ENCODE measurements at regions not wholly inside any gene's neighbourhood (a gene's known extent, or its start where the extent isn't known, plus 50 kb on each side); places are given as distances from the start of the nearest gene placed in this dataset.

DNA sequence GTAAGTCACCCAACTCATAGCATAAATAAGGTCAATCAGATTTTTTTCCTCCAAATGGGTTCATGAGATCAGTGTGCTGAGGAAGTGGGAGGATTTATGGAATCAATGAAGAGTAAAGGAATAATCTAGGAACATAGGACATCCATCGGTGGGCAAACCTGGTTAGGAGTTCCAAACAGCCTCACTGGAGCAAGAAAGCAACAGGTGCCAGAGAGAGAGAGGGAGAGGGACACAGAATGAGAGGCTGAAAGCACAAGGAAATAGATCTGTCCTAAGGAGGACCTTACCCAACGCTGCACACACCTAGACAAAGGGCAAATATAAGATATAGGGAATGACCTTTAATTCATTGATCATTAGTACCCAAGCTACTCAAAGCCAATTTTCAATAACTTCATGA is 119.5 kb upstream of the ANKRD1 start:
- DNase-seq = no peak

DNA sequence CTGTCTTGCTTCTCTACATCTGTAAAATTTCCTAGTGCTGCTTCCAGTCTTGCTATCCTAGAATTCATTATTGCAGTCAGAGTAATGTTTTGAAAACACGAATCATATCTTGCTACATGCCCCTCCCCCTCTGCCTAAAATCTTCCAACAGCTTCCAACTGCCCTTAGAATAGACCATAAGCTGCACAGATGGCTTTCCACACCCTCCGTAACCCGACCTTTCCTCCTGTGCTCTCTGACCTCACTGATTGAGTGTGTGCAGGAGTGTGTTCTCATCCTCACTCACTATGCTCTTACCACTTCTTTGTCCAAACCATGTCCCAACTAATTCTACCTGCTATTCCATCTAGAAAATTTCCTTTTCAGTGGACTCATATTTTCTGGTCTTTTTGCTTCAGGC is 121.2 kb upstream of the ANKRD1 start:
- no peak for DNase-seq

DNA sequence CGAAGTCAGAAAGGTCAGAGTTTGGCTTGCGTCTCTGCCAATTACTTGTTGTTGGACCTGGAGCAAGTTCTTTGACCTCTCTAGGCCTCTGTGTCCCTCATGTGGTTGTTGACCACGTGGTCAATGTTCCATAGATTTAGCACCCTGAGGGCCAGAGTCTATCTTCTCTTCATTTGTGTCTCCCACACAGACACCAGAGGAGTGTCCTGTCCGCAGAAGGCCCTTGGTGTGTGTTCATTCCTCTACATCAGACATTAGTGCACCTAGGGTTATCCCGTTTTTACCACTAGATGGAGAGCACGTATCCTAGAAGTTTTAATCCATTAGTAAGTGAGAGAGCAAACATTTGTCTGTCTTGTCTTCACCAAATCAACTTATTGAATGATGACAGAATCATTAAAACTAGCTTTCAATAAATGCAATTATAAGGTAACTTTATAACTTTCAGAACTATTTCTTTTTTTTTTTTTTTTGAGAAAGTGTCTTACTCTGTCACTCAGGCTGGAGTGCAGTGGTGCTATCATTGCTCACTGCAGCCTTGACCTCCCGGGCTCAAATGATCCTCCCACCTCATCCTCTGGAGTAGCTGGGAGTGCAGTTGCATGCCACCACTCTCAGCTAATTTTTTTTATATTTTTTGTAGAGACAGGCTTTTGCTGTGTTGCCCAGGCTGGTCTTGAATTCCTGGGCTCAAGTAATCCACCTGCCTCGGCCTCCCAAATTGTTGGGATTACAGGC is 122.5 kb upstream of the ANKRD1 start:
- DNase-seq = peak; percentile 53

DNA sequence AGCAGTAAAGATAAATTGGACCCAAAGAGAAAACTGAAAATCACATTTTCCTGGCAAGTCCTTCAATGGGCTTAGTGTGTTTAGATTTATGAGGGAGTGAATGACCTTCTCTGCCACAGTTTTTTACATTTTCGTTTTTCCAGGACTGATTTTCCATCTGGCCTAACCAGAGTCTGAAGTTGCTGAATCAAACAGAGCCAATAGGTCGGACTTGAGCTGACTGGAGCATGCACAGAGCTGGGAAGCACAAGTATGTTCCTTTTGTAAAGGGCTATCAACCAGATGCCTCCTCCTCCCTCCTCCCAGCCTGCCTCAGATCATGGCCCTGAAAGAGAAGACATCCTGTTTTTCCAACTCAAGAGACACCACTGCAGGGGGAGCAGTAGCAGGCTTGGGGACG is 126.0 kb upstream of the ANKRD1 start:
- no peak for DNase-seq

DNA sequence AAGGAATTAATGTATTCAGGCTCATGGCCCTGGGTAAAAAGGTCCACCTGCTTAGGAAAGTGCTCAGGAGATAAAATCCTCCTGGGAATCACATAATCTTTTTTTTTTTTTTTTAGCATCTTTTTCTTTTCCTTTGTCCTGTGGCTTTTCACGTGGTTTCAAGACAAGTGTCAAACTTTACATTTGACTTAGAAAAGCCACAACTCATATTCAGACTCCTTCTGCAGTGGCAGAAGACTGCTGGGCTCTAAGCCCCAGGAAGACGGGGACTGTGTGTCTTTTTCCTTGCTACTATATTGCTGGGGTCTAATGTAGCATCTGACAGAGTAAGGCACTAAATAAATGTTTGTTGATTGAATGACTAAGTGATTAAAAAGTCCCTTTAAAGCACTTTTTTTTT is 127.5 kb upstream of the ANKRD1 start:
- DNase-seq = no peak

DNA sequence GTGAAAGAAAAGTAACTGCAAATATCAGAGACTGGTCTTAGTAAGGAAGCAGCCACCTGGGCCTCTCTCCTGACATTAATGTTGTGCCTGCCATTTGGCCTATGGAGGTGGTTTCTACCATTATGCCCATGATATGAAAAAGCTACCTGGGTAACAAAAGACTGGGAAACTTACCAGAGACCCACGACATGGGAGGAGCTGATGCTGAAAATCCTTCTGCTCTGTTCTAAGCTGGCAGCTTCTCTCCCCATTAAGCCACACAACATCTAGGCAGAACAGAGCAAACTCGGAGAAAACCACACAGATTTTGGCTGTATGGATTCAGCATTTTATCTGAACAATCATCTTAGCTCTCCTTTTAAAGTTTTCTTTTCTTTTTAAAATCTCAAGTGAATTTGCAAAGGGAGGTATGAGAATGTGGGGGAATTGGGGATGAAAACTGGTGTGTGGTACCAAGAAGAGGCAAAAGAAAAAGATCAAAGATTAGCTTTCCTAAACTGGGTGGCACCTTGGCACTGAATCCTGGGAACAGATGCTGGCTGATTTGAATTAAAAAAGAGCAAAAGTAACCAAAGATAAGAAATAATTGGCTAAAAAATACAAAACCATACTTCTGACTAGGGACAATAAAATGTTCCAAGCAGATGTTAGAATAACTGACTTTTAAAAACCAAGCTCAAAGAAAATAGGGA is 128.6 kb upstream of the ANKRD1 start:
- no peak for DNase-seq

DNA sequence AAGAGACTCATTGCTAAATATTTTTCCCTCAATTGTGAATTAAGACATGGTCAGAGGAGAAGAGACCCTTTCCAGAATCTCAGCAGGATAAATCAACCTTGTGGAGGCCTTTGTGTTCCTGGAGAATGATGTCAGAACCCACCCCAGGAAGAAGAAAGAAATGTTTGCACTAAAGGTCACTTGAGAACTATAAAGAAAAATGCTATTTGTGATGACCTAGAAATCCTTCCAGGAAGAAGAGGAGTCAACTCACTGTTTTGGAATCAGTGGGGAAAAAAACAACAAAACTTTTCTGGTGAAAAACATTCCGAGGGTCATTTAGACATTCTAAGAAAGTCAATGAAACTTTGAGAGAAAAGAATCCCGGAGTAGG is 129.1 kb upstream of the ANKRD1 start:
- DNase-seq = no peak

DNA sequence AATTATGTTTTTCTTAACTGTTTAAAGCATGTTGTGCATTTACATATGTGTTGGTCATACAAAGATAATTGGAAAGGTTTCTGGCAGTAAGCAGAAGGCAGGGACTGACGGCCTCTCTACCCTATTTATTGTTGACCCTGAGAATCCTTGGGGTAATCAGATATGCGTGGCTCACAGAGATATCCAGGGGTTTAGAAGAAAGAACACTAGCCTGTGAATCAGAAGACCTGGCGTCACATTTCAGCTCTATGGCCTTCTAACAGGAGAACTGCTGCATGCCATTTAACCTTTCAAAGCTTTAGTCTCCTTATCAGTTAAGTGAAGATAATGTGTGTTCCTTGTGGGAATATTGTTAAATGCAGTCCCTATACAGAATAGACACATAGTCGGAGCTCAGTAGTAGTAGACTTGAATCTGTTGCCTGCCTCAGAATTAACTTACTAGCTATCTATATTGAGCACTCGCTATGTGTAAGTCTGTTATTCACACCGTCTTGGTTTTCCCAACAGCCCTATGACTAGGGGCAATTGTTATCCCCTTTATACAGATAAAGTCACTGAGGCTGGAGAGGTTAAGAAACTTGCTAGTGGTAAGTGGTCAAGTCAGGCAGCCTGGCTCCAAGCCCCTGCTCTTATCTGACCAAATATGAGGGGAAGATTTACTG is 129.6 kb upstream of the ANKRD1 start:
- no peak for DNase-seq

DNA sequence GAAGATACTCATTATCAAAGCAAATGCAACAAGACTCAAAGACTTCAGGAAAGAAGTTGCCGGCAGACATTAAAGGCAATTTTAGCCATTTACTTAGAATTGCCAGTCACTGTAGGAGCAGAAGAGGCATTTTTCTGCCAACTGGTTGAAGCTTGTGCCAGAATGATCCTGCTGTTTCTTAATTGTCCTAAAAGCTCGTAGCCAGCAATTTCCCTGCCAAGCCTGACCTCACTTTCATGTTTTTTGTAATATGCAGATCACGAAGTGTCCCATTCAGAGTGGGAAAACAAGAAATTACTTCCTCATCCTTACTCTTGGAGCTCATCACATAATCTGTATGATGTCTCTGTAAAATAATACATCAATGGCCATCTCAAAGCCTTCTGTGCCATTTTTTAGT is 130.9 kb upstream of the ANKRD1 start:
- peak; percentile 76 for DNase-seq

DNA sequence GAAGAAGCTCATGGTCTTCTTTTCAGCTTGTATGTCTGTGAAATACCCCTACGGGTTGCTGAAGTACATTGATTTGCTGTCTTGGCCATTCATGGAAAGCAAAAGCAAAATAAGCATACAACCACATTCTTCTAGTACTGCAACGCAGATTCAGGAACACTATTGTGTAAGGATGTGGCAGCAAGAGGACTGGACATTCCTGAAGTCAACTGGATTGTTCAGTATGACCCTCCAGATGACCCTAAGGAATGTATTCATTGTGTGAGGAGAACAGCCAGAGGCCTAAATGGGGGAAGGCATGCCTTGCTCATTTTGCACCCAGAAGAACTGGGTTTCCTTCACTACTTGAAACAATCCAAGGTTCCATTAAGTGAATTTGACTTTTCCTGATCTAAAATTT is 133.4 kb upstream of the ANKRD1 start:
- no peak for DNase-seq

DNA sequence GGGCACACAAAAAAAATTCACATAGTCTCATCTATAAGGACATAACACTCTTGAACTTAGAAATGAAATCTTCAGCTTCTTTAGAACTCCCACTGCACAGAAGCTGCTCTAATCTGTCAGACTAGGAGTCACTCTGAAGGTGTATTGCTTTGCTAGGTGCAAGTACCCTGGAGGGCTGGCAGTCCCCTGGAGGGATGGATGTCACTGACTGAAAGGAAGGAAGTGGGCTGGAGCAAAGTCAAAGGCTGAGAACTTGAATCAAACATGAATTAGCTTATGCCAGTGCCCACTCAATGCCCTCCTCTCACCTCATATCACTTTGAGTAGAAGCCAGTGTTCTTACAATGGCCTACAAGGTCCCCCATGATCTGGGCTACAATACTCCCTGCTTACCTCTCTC is 140.3 kb upstream of the ANKRD1 start:
- no peak for DNase-seq

DNA sequence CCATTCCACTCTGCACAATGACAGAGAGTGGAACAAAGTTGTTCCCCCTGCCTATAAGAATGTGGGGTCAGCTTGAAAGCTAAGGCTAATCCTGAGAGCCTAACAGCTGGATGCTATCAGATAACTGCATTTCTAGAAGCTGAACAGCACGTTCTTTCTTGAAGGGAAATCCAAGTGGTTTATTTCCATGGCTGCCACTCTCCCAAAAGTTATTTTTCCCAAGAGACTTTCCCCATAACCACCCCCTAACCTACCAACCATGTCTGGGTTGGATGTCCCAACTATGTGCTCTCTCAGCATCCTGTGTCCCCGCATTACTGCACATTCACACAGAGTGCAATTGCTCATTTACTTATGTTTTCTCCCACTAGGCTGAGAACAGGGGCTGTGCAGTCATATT is 140.7 kb upstream of the ANKRD1 start:
- no peak for DNase-seq

DNA sequence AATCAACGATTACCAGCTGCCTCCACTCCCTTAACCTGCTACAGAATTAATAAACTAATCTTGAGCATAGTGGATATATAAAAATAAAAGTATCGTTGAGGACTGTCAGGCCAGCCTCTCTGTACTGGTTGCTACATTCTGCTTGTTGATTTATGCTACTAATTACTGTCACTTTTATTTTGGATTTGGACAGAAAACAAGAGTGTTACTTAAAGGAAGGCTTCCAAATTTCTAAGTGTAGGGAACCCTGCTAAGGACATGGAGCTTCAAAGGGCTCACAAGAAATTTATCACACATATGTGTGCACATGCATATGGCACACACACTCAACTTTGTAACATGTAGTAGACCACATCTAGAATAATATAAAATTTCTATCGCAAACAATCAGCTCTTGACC is 141.2 kb upstream of the ANKRD1 start:
- no peak for DNase-seq

DNA sequence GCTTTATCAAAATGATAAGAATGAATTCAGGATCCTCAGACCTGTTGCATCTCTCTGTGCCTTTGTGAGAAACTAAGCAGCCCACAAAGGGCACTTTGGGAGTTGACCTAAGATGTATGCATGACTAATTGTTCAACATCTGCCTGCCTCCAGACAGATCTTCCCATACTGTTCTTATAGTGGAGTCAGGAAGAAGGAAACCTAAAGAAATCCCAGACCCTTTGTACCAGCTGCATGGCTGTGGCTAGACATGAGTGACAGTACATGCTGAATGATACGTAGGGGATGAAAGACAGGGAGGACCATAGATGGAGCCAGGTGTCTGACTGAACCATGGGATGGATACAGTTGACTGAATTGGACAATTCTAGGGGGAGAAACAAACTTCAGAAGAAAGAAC is 148.7 kb upstream of the PCGF5 start:
- DNase-seq = no peak

DNA sequence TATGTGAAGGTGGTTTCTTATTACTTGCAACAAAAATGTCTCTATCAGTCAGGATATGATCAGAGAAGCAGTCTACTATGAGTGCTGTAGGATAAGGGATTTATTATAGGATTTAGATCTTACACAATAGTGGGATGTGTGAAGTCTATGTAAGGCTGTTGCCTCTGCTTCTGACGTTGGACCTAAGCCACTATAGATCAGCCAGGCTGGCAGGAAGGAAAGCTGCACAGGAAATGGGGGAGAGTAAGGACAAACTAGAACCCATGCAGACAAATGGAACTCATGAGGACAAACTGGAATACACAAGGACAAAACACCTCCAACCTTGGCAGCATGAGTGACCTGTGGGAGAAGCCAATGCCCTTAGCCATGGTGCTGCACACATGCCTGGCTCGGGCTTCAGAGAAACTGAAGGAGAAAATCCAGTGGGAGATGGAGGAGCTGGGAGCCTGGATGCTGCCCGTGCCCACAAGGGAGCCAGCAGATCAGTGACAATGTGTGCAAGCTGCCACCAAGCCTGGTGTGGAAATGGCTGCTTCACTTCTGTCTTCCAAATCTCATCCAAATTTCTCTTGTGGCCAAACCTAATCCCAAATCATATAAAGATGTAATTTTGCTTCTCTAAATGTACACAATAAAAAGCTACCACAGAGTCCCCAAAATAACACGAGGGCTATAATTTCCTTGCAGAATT is 147.0 kb upstream of the PCGF5 start:
- DNase-seq = no peak

DNA sequence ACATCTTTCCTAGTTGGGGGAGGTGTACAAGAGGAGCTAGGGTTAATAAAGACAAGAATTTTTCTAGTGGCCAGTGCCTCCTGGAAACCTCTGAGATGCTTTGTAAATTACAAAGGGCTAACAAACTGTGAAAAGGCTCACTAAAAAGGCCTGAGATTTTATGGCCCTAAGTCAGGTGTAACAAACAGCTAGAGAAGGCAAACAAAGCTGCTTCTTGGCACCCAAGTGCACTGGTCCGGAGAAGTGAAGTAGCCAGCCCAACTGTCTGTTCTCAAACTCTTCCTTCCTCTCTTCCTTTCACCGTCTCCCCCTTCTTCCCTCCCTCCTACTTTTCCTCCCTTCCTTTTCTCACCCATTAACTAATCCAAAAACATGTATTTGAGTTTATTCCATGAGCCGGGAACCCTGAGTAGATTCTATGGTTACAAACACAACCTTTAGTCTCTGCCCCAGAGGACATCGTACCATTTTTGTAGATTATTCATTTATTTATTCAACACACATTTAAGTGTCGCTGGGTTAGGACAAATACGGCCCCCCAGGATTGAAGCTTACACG is 143.4 kb upstream of the PCGF5 start:
- DNase-seq = no peak

DNA sequence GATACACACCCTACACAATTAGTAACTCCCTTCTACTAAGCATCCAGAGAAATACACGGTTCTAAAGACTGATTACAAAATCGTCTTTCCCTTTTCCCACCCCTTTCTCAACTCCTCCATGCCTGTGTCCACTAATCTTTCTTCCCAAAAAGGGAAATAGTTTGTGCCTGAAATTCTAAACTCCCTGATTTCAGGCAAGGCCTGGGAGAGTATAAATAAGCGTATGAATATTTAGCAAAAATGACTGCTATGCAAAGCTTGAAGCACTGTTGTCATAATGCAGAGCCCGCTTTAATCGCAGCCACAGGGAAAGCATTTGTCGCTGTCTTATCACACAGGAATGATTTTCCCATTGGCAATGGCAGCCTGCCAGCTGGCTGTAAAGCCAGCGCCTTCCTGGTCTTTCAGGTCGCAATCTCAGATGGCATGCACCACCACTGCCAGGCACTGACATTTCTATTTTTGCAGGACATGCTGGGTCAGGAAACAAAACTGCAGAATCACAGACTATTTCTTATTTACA is 142.9 kb upstream of the PCGF5 start:
- DNase-seq = no peak

DNA sequence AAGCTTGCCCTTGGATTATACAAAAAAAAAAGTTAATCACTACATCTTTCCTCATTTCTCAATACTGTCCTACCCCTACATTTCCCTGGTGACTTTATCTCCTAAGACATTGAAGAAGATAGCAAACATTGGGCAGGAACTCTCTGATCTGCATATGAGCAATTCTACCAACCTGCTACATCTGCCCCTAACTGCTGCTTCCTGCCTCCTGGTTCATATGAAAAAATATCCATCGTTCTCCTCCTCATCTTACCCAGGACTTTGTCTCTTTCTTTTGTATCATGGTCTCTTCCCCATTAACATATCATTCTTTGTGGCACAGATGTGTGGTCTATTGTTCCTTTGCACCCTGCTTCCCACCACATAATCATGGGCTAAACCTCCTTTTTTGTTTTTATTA is 139.7 kb upstream of the PCGF5 start:
- no peak for DNase-seq

DNA sequence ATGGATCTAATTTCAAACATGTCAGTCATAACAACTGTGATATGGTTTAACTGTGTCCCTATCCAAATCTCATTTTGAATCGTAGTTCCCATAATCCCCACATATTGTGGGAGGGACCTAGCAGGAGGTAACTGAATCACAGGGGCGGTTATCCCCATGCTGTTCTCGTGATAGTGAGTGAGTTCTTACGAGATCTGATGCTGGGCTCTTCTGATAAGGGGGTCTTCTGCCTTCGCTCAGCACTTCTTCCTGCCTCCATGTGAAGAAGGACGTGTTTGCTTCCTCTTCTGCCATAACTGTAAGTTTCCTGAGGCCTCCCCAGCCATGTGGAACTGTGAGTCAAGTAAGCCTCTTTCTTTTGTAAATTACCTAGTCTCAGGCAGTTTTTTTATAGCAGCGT is 138.0 kb upstream of the PCGF5 start:
- DNase-seq = no peak

DNA sequence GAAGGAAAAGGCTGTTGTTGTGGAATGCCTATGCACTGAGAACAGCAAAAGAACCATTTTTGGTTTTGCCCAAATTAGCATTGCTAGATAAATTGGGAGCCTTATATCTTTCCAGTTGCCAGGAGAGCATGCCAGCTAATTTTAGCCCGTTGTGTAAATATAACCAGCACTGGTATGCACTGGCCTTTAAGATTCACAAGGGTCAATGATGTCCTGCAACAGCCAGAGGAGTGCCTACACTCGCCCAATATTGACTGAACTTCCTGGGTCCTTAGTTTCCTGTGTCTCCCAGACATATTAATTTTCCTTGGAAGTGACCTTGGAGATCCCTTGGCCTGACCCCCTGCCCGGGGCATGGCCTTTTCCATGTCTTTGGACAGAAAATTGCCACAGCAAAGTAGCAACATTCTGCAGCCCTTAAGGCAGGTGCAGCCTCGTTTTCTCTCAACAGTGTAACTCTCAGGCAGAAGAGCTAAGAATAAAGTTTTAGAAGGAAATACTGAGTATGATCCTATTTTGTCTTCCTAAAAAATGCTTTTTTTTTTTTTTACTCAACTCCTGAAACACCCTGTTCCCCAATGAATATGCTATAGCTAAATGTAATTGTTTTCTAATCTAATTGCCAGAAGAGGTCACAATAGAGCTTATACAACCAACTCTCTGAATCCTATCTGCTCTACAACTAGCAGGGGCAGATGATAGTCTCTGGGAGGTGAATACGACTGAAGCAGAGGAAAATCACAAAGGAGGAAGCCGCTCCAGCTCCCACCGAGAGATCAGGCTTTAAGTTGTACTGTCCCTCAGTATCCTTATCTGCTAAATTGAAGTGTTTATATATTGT is 131.9 kb upstream of the PCGF5 start:
- DNase-seq = peak; percentile 34

DNA sequence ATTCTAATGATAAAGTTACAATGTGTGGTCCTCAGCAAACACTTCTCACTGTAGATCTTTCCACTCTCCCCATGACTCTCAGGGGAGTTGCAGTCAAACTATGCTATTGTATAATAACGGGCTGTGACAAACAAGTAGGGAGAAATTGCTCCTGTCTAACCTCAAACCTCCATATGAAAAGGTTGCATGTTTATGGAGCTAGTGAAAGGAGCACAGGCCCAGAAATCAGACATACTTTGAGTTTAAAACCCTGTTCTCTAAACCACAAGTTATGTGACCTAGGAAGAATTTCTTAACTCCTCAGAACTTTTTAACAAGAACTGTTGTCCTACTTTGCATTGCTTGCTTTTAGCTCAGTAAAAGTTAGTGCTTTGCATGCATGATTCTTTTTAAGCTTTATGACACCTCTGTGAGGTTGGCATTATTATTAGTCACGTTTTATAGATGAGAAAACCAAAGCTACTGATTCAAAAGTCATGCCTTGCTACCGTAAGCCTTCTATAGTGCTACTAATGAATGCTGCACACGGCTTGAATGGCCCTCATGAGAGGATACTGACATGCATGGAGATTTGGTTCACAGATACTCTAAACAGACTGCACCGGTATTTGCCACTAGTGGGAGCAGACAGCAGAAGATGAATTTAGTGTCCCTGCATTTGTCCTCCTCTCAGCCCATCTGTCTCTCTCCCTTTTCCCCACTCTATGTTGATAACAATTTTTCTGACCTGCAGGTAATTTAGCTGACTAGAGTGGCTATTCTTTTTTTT is 129.5 kb upstream of the PCGF5 start:
- no peak for DNase-seq
